H9 (cell line): ENCODE measurements at regions not wholly inside any gene's neighbourhood (a gene's known extent, or its start where the extent isn't known, plus 50 kb on each side); places are given as distances from the start of the nearest gene placed in this dataset.

Experiments
- DNase-seq: peaks from one replicate; pipeline ENCODE4 v3.0.0-alpha.2; 2017
- H2AFZ ChIP-seq: one replicate; pipeline ENCODE4 v1.6.1; 2013; ENCODE audit warnings: mild to moderate bottlenecking, low read length, control low read depth, moderate library complexity
- H2AK5ac ChIP-seq: 2 replicates; pipeline ENCODE4 v1.6.1; 2013; ENCODE audit warnings: low read length, control low read depth, mixed read lengths; ENCODE audit not compliant: insufficient read length
- H2BK120ac ChIP-seq: one replicate; pipeline ENCODE4 v1.6.1; 2013; ENCODE audit warnings: low read depth, mild to moderate bottlenecking, low read length, control low read depth, inconsistent platforms; ENCODE audit not compliant: poor library complexity, severe bottlenecking
- H2BK12ac ChIP-seq: 2 replicates; pipeline ENCODE4 v1.6.1; 2013; ENCODE audit warnings: low read length, control low read depth, mixed read lengths, low read depth; ENCODE audit not compliant: insufficient read length
- H2BK15ac ChIP-seq: 2 replicates; pipeline ENCODE4 v1.6.1; 2013; ENCODE audit warnings: low read depth, low read length, control low read depth
- H2BK20ac ChIP-seq: one replicate; pipeline ENCODE4 v1.6.1; 2013; ENCODE audit warnings: low read depth, mild to moderate bottlenecking, low read length, control low read depth, inconsistent platforms; ENCODE audit not compliant: poor library complexity, severe bottlenecking
- H2BK5ac ChIP-seq: 2 replicates; pipeline ENCODE4 v1.6.1; 2013; ENCODE audit warnings: low read length, control low read depth, mixed read lengths; ENCODE audit not compliant: insufficient read length
- H3K14ac ChIP-seq: 2 replicates; pipeline ENCODE4 v1.6.1; 2013; ENCODE audit warnings: low read length, control low read depth; ENCODE audit not compliant: insufficient read depth
- H3K18ac ChIP-seq: 2 replicates; pipeline ENCODE4 v1.6.1; 2013; ENCODE audit warnings: low read depth, mild to moderate bottlenecking, mixed read lengths, low read length, control low read depth; ENCODE audit not compliant: insufficient read length
- H3K23ac ChIP-seq: 2 replicates; pipeline ENCODE4 v1.6.1; 2013; ENCODE audit warnings: low read length, control low read depth, mixed read lengths, low read depth; ENCODE audit not compliant: insufficient read length
- H3K23me2 ChIP-seq: 2 replicates; pipeline ENCODE4 v1.6.1; 2013; ENCODE audit warnings: low read depth, mild to moderate bottlenecking, mixed read lengths, low read length, control low read depth; ENCODE audit not compliant: insufficient read length, poor library complexity, severe bottlenecking
- H3K27ac ChIP-seq: 2 replicates; pipeline ENCODE4 v1.5.1; 2013; ENCODE audit warnings: low read length, control low read depth, mixed read lengths, low read depth; ENCODE audit not compliant: insufficient read length
- H3K27me3 ChIP-seq: 2 replicates; pipeline ENCODE4 v1.6.1; 2013; ENCODE audit warnings: low read length, control low read depth, inconsistent platforms; ENCODE audit not compliant: insufficient read depth
- H3K4ac ChIP-seq: 2 replicates; pipeline ENCODE4 v1.6.1; 2013; ENCODE audit warnings: low read depth, mild to moderate bottlenecking, control low read depth, inconsistent platforms, low read length, moderate library complexity
- H3K4me1 ChIP-seq: 2 replicates; pipeline ENCODE4 v1.6.1; 2013; ENCODE audit warnings: low read length, control low read depth, inconsistent platforms; ENCODE audit not compliant: insufficient read depth
- H3K4me2 ChIP-seq: 2 replicates; pipeline ENCODE4 v1.6.1; 2013; ENCODE audit warnings: low read length, control low read depth, mixed read lengths; ENCODE audit not compliant: insufficient read length, insufficient read depth
- H3K56ac ChIP-seq: 2 replicates; pipeline ENCODE4 v1.6.1; 2013; ENCODE audit warnings: low read depth, mild to moderate bottlenecking, mixed read lengths, low read length, control low read depth; ENCODE audit not compliant: insufficient read length
- H3K79me1 ChIP-seq: 2 replicates; pipeline ENCODE4 v1.6.1; 2013; ENCODE audit warnings: low read depth, mild to moderate bottlenecking, moderate library complexity, low read length, control low read depth, inconsistent platforms; ENCODE audit not compliant: insufficient read depth, poor library complexity, severe bottlenecking
- H3K79me2 ChIP-seq: 2 replicates; pipeline ENCODE4 v1.6.1; 2013; ENCODE audit warnings: low read length, control low read depth, inconsistent platforms; ENCODE audit not compliant: insufficient read depth
- H3K9ac ChIP-seq: 2 replicates; pipeline ENCODE4 v1.6.1; 2013; ENCODE audit warnings: low read length, control low read depth, mixed read lengths; ENCODE audit not compliant: insufficient read length; ENCODE audit errors: extremely low read depth
- H3K9me3 ChIP-seq: one replicate; pipeline ENCODE4 v1.6.1; 2013; ENCODE audit warnings: low read depth, low read length, inconsistent platforms; ENCODE audit not compliant: control insufficient read depth
- H3T11ph ChIP-seq: one replicate; pipeline ENCODE4 v1.6.1; 2013; ENCODE audit warnings: mild to moderate bottlenecking, low read length, control low read depth, inconsistent platforms
- H4K20me1 ChIP-seq: one replicate; pipeline ENCODE4 v1.6.1; 2013; ENCODE audit not compliant: control insufficient read depth, insufficient read length, insufficient read depth
- H4K5ac ChIP-seq: 2 replicates; pipeline ENCODE4 v1.6.1; 2013; ENCODE audit warnings: low read depth, mild to moderate bottlenecking, mixed read lengths, low read length, control low read depth; ENCODE audit not compliant: insufficient read length
- H4K8ac ChIP-seq: replicated peaks from 2 replicates; pipeline ENCODE4 v1.6.1; 2013; ENCODE audit warnings: low read length, control low read depth, mixed read lengths, low read depth; ENCODE audit not compliant: insufficient read length
- H4K91ac ChIP-seq: 2 replicates; pipeline ENCODE4 v1.6.1; 2013; ENCODE audit warnings: low read depth, mild to moderate bottlenecking, moderate library complexity, mixed read lengths, low read length, control low read depth; ENCODE audit not compliant: insufficient read length
- H3K27ac Mint-ChIP-seq, 3 experiments: 2 replicates in 2 of 3; 3 replicates in 1 of 3; pipeline ENCODE4 v1.8.0; 2020 to 2021; ENCODE audit warnings: mixed read lengths in 3 of 3, mild to moderate bottlenecking in 1 of 3, moderate library complexity in 1 of 3
- H3K27me3 Mint-ChIP-seq: 2 replicates; pipeline ENCODE4 v1.8.0; 2021; ENCODE audit warnings: low read depth, mild to moderate bottlenecking, moderate library complexity, mixed read lengths
- H3K36me3 Mint-ChIP-seq, 3 experiments: 2 replicates in 2 of 3; 3 replicates in 1 of 3; pipeline ENCODE4 v1.8.0; 2020 to 2021; ENCODE audit warnings: low read depth in 3 of 3, mixed read lengths in 3 of 3; ENCODE audit not compliant: insufficient read depth in 1 of 3
- H3K4me1 Mint-ChIP-seq, 2 experiments: 2 replicates each; pipeline ENCODE4 v1.8.0; 2020; ENCODE audit warnings: mixed read lengths in 2 of 2
- H3K4me3 Mint-ChIP-seq, 2 experiments: 2 replicates in 1 of 2; 3 replicates in 1 of 2; pipeline ENCODE4 v1.8.0; 2020 to 2021; ENCODE audit warnings: mild to moderate bottlenecking in 2 of 2, mixed read lengths in 2 of 2, moderate library complexity in 1 of 2
- H3K9me3 Mint-ChIP-seq, 2 experiments: 2 replicates in 1 of 2; 3 replicates in 1 of 2; pipeline ENCODE4 v1.8.0; 2020; ENCODE audit warnings: mild to moderate bottlenecking in 2 of 2, mixed read lengths in 2 of 2, moderate library complexity in 1 of 2
- TF ChIP-seq, protein P1 (sequence below): fragments of 200-600 bp; sonication (generic); conservative IDR thresholded peaks from 3 replicates; pipeline ENCODE4 v1.8.0; 2021; ENCODE audit warnings: antibody characterized with exemption, mild to moderate bottlenecking

DNA sequence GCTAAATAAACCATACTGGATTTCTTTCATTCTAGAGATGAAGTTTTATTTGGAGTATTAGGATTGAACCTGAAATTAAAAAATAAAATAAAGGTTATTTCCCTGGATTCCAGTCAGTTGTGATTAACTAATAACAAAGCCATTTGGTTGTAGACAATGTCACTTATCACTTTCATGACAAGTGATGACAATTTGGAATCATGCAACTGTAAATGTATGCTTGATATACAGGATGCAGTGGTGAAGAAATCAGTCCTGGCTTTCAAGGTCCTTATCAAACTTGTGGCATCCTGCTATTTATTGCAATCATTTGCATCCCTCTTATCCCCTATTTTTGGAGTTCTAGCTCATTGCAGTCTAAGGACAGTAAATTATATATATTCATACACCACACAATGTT lies 425.2 kb downstream of the CHL1 start:
- Histone ChIP-seq H4K5ac (no peak overlapping the region), H3K23me2 (no peaks in the 10 kb centered on the region), H3K9me3 (no peaks in the 10 kb centered on the region), H3K23ac (no peak overlapping the region), H2BK15ac (no peak overlapping the region), H3K18ac (no peak overlapping the region), H3K27me3 (no peaks in the 10 kb centered on the region), H3K4me1 (no peaks in the 10 kb centered on the region), H2BK12ac (no peak overlapping the region), H3K9ac (no peak overlapping the region), H4K20me1 (no peaks in the 10 kb centered on the region), H3K4me2 (no peak overlapping the region), H3K79me2 (no peaks in the 10 kb centered on the region), H2AFZ (no peak overlapping the region), H3K27ac (no peak overlapping the region), H3K4ac (no peak overlapping the region), H3K79me1 (no peaks in the 10 kb centered on the region), H2BK20ac (no peak overlapping the region), H3K56ac (no peak overlapping the region), H3K14ac (no peak overlapping the region), H4K8ac (no peak overlapping the region), H4K91ac (no peak overlapping the region), H2BK5ac (no peak overlapping the region), H2BK120ac (no peak overlapping the region), H3T11ph (no peak overlapping the region), H2AK5ac (no peak overlapping the region)
- no peak overlapping the region for H3K4me3 Mint-ChIP-seq
- TF ChIP-seq, protein P1, sequence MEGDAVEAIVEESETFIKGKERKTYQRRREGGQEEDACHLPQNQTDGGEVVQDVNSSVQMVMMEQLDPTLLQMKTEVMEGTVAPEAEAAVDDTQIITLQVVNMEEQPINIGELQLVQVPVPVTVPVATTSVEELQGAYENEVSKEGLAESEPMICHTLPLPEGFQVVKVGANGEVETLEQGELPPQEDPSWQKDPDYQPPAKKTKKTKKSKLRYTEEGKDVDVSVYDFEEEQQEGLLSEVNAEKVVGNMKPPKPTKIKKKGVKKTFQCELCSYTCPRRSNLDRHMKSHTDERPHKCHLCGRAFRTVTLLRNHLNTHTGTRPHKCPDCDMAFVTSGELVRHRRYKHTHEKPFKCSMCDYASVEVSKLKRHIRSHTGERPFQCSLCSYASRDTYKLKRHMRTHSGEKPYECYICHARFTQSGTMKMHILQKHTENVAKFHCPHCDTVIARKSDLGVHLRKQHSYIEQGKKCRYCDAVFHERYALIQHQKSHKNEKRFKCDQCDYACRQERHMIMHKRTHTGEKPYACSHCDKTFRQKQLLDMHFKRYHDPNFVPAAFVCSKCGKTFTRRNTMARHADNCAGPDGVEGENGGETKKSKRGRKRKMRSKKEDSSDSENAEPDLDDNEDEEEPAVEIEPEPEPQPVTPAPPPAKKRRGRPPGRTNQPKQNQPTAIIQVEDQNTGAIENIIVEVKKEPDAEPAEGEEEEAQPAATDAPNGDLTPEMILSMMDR: no peak
- no peak overlapping the region for H3K27ac Mint-ChIP-seq
- H3K9me3 Mint-ChIP-seq: no peaks in the 10 kb centered on the region
- no peaks in the 10 kb centered on the region for H3K27me3 Mint-ChIP-seq
- H3K36me3 Mint-ChIP-seq: no peaks in the 10 kb centered on the region
- no peak for DNase-seq
- no peaks in the 10 kb centered on the region for H3K4me1 Mint-ChIP-seq
